GM19372 (cell line): ENCODE measurements at regions not wholly inside any gene's neighbourhood (a gene's known extent, or its start where the extent isn't known, plus 50 kb on each side); places are given as distances from the start of the nearest gene placed in this dataset.

ENCODE experiments used
- ATAC-seq: cut with Tn5 transposase; IDR thresholded peaks from one replicate; pipeline ENCODE4 v1.9.1; 2021; ENCODE audit warnings: mild to moderate bottlenecking, low read depth, moderate library complexity; ENCODE audit not compliant: unreplicated experiment

DNA sequence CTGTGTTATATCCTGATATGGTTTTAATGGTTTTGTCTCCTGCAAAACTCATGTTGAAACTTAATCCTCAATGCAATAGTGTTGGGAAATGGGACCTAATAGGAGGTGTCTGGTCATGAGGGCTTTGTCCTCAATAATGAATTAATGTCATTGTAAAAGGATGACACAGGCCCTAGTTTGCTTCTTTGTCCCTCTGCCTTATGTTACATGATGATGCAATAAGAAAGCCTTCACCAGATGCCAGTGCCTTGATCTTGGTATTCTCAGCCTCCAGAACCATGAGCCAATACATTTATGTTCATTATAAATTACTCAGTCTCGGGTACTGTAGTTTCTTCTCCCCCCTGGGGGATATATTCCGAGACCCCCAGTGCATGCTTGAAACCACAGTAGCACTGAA, 1247.4 kb upstream of the SORCS1 start:
- no peak for ATAC-seq

DNA sequence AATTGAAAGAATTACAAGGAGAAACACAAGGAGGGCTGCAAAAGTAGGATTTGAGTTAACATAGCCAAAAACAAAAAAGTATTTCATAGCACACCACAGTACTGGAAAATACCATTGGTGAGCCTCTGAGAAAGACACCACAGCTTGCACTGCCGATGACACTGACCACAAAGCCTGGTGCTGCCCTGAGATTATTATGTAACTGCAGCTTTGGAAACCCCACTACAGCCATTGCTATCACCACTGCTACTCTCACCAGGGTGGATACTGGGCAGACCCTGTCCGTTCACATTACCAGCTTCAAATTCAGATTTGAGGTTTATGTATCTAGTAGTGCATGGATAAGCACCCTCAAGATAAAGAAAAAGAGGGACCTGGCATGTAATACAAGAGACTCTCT, 1246.7 kb upstream of the SORCS1 start:
- no peak for ATAC-seq

DNA sequence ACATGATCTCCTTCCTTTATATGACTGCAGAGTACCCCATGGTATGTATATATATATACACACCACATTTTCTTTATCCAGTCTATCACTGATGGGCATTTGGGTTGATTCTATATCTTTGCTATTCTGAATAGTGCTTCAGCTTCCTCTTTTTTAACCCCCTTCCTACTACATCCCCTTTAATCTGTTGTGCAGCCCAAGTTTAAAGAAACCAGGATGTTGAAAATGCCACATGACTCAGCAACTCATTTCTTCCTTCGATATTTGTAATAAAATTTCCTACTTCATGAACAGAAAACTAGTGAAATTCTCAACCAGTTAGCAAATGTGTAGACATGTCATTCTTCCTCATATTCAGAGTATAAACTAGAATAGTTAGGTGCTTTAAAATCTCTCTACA, 1245.7 kb upstream of the SORCS1 start:
- no peak for ATAC-seq

DNA sequence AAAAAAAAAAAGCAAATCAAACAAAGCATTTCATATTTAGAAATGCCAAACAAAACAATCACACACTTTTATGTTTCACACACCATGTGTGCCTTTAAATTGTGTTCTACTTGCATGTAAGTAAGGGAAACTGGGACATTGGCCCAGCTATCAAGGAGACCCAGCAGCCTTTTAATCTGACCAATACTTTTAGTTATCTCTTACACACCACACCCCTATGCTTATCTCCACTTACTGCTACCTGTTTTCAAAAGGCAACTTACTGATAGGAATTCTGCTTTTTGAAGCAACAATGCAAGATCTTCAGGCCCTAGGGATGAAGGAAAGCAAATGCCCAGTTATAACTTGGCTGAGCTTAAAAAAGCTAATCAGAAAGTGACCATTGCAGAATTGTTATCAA, 1244.8 kb upstream of the SORCS1 start:
- no peak for ATAC-seq

DNA sequence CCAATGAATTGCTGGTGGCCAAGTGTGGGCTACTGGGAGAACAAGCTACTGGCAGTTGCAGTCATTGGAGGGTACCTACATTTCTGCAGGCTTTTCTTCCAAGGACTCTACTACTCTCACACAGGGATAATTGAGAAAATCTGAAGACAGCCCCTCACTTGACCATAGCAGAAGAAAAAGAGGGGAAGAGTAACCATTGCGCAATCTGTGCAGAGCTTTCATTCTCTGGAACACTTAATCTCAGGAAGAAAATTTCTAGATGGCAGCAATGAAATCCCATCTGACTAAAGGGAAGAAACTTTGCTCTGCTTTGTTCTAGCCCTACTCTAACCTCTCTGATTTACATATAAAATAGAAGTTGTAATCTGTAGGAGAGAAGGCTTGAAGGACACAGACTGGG, 1239.6 kb upstream of the SORCS1 start:
- no peak for ATAC-seq

DNA sequence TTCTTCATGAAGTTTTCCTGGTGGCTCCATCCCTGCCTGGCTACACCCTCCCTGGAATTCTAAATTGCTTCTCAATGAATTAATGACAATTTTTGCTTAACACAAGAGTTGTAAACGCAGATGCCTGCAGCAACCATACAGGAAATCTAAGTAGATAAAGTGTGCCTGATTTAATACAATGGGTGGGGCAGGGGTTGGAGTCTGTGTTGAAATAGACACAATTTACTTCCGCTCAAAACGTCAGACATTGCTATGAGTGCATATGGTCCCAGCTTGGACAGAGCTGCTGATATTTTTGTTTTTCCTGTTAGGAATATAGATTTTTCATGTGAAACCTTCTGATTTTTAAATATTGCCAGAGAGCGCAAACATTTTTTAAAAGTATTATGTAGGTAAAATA, 1235.0 kb upstream of the SORCS1 start:
- no peak for ATAC-seq

DNA sequence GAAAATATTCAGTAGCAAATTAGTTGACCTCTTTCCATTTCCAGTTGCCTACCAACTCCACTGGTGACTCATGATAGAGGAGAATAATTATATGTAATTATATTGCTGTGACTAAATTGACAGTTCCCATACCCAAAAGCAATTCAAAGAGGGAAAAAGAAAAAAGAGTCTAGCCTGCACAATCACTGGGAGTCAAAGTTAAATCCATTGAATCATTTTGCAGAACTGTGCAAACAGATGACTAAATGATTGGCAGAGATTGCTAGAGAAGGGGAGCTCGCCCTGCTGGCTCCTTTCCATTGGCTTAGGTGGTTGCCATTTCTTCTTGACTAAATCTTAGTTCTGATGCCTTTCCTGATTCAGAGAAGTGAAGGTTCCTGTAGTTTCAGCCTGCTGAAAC, 1228.6 kb upstream of the SORCS1 start:
- no peak for ATAC-seq

DNA sequence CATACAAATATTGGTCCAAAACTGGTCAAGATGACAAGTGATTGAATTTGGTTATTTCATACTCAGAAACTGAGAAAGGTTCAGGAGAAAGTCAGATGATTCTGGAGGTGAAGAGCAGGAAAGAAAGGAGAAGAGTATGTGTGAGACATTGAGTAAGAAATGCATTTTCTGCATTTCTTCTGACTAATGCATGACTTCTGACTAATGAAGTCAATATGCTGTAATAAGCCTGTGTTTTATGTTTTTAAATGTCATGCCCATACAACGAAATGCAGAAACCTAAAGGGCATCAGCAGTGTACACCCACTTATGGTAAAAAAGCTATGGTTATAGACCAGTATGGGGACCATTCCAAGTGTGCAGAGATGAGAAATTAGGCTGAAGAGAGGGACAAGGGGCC, 1227.8 kb upstream of the SORCS1 start:
- no peak for ATAC-seq

DNA sequence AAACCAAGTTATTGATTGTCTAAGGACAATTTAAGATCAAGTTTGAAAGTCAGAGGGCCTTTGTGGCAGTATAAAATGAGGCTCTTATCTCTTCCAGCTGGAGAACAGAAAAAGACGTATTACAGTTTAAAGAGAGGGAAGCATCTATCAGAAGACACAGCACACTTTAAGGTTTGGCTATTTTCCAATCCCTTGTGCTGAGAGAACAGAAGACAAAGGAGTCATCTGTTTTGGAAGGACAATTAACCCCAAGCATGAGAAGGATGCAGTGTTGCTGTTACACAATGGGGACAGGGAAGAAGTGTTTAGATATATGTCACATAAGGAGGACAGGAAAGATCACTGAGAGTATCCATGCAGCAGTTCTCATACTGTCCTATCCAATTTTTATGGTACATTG, 1224.2 kb upstream of the SORCS1 start:
- no peak for ATAC-seq

DNA sequence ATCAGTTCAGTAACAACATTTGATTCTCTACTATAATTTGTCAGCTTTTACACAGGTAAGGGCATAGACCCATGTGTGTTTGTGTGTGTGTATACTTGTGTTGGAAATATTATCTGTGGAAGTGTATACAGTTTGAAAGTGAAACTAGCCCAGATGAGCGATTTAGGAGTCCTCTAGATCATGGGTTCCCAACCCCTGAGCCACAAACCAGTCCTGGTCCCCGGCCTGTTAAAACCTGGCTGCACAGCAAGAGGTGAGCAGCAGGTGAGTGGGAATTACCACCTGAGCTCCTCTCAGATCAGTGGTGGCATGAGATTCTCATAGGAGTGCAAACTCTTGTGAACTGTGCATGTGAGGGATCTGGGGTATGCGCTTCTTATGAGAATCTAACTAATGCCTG, 1221.5 kb upstream of the SORCS1 start:
- no peak for ATAC-seq

DNA sequence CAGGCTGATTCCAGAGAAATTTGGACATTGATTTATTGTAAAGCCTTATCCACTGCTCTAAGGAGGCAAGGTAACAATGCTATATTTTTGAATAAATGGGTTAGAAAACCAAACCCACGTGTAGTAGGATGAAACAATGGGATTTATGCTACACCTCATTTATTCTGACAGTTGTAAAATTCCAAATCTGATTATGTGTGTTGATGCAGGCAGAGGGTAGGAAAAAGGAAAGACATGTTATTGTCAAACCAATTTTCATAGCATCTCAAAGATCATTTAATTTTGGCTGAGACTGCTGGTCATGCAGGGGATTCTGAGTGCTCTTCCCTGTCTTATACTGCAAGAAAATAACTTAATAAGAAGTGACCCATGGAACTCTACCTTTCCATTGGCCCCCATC, 1219.9 kb upstream of the SORCS1 start:
- no peak for ATAC-seq

DNA sequence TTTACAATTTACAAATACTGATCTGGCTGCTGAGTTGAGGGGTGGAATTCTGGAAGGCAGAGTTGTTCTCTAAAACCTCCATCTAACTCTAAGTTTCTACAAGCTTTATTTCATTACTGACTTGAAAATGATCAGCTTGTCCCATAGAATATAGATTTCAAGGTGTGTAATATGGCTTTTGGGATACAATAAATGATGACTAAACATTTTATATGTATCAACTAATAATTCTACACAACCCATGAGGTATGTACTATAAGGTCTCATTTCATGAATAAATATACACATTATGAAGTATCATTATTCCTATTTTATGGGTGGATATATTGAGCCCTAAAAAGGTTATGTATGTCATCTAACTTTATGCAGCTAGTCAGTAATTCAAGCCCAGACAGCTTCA, 1214.3 kb upstream of the SORCS1 start:
- ATAC-seq: no peak

DNA sequence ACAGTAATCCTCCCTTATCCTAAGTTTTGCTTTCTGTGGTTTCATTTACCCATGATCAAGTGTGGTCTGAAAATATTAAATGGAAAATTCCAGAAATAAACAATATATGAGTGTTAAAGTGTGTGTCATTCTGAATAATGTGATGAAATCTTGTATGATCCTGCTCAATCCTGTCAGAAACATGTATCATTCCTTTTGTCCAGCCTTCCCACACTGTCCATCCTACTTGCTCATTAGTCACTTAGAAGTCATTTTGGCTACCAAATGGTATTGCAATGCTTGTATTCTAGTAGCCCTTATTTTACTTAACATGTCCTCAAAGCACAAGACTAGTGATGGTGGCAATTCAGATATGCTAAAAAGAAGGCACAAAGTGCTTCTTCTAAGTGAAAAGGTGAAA, 1211.2 kb upstream of the SORCS1 start:
- no peak for ATAC-seq

DNA sequence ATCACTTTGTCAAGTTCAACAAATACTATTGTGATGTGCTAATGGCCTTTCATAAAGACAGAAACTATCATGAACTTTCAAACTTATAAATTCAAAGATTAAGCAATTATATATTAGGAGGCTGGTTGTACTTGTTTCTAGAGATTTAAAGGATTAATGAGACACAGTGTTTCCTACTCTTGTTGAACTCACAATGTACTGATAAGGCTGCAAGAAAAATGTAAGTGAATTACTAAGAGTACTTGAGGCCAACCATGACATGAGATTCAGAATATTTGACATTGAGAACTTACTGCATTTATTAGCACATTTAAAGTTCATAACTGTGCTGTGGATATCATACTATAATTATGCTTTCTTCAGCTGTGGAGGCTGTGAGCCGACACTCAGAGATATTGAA, 1210.5 kb upstream of the SORCS1 start:
- ATAC-seq: no peak

DNA sequence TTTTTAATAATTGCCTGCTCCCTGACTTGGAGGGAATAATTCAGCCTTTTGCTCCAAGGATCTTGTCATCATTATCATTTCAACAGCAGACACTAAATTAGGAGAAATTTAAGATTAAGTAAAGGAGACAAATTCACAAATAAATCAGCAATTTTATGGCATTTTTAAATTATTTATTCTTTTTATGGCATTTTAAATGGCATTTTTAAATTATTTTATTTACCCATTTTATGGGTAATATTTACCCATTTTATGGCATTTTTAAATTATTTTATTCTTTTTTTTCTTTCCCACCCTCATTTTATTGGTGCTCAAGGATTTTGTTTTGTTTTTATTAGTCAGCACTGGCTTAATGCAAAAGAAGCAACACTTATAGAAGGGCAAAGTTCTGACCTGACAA, 1201.0 kb upstream of the SORCS1 start:
- no peak for ATAC-seq

DNA sequence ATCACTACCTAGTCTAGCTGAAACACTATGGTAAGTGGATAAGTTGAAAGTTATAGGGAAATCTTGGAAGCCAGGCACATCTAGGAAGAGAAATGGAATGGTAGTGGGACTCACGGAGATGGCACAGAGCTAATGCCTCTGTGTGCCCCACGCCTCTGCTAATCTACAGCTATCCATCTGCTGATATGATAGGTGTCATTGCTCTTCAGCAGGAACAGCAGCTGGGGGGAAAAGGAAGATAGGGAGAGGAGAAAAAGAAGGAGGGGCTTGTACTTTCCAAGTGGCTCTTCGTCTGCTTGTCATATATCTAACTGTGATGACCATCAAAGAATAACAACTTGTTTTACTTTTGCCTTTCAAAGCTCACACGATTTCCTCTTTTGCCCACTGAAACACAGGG, 1199.1 kb upstream of the SORCS1 start:
- ATAC-seq: no peak

DNA sequence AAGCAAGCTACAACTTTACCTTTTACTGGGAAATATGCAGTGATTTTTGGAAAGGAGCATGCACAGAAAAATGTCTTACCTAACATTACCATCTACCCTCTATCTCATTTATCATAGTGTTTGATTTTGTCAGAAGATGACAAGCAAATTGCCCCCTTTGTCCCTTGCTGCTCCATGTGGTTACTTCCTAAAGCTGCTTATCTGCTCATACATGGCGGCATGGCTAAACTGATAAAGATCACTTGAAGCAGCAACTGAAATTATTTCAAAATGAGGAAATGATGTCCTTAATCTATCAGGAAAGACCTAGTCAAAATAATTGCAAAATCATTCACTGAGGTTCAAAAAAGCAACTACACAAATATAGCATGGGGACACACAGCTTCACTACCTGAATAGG, 1198.5 kb upstream of the SORCS1 start:
- no peak for ATAC-seq

DNA sequence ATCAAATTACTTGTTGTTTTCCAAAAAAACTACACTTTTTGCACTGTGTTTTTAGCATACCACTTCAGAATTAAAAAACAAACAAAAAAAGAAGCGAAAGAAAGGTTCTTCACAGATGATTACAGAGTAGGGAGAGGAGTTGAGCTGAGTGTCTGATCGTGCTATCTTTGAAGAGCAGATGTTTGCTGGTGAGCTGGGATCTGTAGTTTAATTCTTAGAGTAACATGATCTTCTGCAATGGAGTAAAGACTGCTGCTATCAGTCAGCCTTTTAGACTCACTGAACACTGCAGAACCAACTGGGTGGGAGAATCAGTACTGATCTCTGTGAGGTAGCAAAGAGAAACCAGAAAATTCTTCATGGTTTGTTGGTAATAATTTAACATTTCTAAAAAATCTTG, 1197.8 kb upstream of the SORCS1 start:
- ATAC-seq: no peak

DNA sequence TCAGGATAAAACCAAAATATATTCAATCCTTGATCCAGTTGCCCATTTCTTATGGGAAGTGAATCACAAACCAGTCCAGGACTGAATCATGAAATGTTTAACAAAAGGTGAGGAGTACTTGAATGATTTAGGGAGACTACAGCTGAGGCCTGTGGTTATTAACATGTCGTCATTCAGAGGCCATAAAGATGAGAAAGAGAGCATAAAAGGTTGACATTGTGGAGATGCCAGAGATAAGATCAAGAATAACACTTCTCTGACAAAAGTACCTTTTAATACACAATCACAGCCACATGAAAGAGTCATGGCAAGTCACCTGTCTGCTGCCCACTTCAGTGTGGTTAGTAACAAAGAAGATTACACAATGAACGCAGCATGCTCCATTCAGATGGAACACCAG, 1195.7 kb upstream of the SORCS1 start:
- no peak for ATAC-seq

DNA sequence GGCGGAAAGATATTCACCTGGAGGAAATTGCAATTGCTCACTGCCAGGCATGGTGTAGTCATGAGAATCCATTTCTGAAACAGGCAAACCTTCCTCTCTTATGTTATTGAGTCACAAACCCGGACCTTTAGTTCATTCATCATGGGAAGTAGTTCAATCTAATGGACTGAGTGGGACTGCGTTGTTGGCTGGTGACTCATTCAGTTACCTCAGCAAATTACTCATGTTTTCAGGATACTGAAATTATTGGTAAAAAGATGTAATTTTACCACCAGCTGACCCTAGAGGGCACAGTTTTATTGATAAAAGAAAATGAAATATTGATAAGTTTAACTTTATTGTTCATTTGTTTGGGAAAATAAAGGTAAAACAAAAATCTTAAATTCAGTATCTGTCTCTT, 1194.4 kb upstream of the SORCS1 start:
- peak; percentile 55 for ATAC-seq

DNA sequence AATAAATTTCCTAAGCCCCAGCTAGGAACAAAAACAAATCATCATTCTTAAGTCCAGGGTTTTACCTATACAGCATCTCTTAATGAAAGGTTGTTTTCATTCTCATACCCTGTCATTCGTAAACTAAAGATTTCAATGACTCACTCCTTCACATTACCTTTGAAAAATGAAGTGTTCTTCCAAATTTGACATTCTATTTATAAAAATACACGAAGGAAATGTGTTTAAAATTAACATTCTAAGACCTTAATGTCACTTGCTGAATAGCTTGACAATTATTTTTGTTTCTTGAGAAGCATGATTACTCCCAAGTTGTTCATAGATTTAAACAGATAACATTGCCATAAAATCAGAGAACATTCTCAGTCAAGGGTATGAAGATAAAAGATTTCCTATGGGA, 1188.3 kb upstream of the SORCS1 start:
- no peak for ATAC-seq

DNA sequence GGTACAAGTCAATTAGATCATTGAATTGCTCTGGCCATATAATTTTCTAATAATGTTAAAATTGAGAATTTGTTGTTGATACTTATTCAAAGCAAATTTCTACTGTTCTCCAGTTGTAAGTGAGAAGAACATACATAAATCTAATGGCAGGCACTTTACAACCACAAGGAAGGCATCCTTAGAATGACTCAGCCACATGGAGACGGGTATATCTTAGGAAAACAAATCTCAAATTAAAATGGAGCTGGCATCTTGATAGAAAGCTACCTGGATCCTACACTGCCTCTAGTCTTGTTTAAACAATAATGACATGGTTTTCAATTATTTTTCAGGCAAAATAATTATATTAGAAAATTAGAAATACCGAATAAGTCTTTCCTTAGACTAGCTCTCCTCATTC, 1183.7 kb upstream of the SORCS1 start:
- ATAC-seq: no peak

DNA sequence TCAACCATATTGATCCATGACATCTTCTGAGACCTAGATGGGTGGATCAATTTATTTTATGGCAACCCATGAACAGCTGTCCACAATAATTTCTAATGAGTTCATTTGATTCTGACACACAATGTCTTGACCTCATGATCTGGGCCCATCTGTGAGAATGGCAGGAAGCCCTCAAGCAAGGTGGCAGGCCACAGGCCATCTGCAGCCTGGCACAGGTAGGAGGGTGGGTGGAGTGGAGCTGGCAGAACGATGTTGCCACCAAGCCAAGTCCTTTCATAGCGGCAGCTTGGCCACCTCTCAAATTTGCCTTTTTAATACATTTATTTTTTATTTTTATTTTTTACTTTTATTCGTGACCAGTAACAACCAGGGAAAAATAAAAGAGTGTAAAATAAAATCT, 1181.6 kb upstream of the SORCS1 start:
- ATAC-seq: no peak

DNA sequence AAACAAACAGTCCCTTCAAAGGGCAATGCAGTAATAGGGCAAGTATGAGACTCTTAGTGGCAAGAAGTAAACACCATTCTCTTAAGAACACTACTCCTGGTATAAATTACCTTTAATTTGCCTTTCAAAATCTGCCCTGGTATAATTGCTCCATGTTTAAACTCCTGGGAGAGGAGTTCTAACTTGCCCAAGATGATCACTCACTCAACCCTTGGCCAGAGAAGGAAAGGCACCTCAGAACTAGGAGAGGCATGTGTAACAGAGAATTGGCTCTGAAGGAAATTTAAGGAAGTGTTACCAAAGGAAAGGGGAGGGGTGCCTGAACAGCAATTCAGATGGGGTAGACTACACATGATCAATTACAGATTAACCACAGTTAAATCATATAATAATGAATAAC, 1173.6 kb upstream of the SORCS1 start:
- ATAC-seq: no peak
